Ovary (tissue), 3 donors: ENCODE measurements at regions not wholly inside any gene's neighbourhood (a gene's known extent, or its start where the extent isn't known, plus 50 kb on each side); places are given as distances from the start of the nearest gene placed in this dataset.

Source experiments
- POLR2A ChIP-seq: fragments of 450-650 bp; IDR thresholded peaks from one replicate; pipeline ENCODE4 v1.6.1; 2017; ENCODE audit warnings: antibody characterized with exemption, mild to moderate bottlenecking, moderate library complexity
- TF ChIP-seq, protein P1 (sequence below), 3 donors: fragments of 450-650 bp in 2 of 3; fragments of 200-600 bp in 1 of 3; IDR thresholded peaks; one replicate each; pipeline versions ENCODE4 v1.5.1 to v1.8.0; 2016 to 2022; ENCODE audit warnings: antibody characterized with exemption in 3 of 3, mild to moderate bottlenecking in 1 of 3
- donor health status: DM: no; HTN: no; CAD: no.

DNA sequence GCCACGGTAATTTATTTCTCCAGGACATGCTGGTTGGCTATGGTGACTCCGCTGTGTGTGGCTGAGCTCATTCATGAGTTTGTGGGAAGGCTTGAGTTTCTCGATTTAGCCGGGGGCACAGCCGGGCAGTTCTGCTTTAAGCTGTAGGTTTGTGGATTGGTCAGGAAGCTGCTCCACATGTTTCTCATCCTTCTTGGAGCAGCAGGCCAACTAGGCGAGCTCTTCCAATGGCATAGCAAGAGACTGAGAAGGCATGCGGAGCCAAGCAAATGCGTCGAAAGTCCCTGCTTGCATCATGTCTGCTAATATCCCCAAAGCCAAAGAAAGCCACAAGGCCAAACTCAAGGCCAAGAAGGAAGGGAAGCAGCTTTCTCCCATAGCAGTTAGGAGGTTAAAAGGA is 71.6 kb upstream of the GREM2 start:
- TF ChIP-seq, protein P1, sequence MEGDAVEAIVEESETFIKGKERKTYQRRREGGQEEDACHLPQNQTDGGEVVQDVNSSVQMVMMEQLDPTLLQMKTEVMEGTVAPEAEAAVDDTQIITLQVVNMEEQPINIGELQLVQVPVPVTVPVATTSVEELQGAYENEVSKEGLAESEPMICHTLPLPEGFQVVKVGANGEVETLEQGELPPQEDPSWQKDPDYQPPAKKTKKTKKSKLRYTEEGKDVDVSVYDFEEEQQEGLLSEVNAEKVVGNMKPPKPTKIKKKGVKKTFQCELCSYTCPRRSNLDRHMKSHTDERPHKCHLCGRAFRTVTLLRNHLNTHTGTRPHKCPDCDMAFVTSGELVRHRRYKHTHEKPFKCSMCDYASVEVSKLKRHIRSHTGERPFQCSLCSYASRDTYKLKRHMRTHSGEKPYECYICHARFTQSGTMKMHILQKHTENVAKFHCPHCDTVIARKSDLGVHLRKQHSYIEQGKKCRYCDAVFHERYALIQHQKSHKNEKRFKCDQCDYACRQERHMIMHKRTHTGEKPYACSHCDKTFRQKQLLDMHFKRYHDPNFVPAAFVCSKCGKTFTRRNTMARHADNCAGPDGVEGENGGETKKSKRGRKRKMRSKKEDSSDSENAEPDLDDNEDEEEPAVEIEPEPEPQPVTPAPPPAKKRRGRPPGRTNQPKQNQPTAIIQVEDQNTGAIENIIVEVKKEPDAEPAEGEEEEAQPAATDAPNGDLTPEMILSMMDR (IDR thresholded peaks at IDR 0.05) = no peak
- TF ChIP-seq POLR2A = no peak
